SU-DHL-6 (cell line): ENCODE measurements at regions not wholly inside any gene's neighbourhood (a gene's known extent, or its start where the extent isn't known, plus 50 kb on each side); places are given as distances from the start of the nearest gene placed in this dataset.

Experiments used
- H2AFZ ChIP-seq: fragments of 200-600 bp; sonication (generic); 2 replicates; pipeline ENCODE4 v1.6.1; 2014; ENCODE audit warnings: low read depth, mild to moderate bottlenecking, moderate library complexity, mixed read lengths, antibody characterized with exemption, low read length; ENCODE audit not compliant: severe bottlenecking
- H3F3A ChIP-seq: fragments of 200-600 bp; shearing (Covaris generic); 2 replicates; pipeline ENCODE4 v1.6.0; 2016; ENCODE audit warnings: antibody characterized with exemption, mild to moderate bottlenecking; ENCODE audit not compliant: insufficient read depth
- H3K27ac ChIP-seq: fragments of 200-600 bp; sonication (generic); 2 replicates; pipeline ENCODE4 v1.5.1; 2016; ENCODE audit warnings: low read depth, mild to moderate bottlenecking, low read length, moderate library complexity, mixed read lengths
- H3K27me3 ChIP-seq: fragments of 200-600 bp; sonication (generic), shearing (Covaris generic); 2 replicates; pipeline ENCODE4 v1.6.0; 2014; ENCODE audit warnings: mild to moderate bottlenecking, low read length
- H3K36me3 ChIP-seq: fragments of 200-600 bp; sonication (generic); 2 replicates; pipeline ENCODE4 v1.6.1; 2014; ENCODE audit warnings: mild to moderate bottlenecking, low read length, mixed read lengths
- H3K4me2 ChIP-seq: fragments of 300-600, 200-600 bp; shearing (Covaris generic), sonication (generic); 2 replicates; pipeline ENCODE4 v1.6.0; 2014; ENCODE audit warnings: low read length, low read depth, mild to moderate bottlenecking; ENCODE audit not compliant: poor library complexity, severe bottlenecking
- H3K4me3 ChIP-seq: fragments of 200-600 bp; sonication (generic); 2 replicates; pipeline ENCODE4 v1.5.1; 2014; ENCODE audit warnings: antibody characterized with exemption, low read length, mild to moderate bottlenecking, mixed read lengths; ENCODE audit not compliant: insufficient read depth, poor library complexity, severe bottlenecking
- H3K79me2 ChIP-seq: fragments of 200-600 bp; sonication (generic); 2 replicates; pipeline ENCODE4 v1.6.1; 2014; ENCODE audit warnings: mild to moderate bottlenecking, low read length, moderate library complexity; ENCODE audit not compliant: insufficient read depth
- H3K9ac ChIP-seq: fragments of 200-600 bp; sonication (generic); 2 replicates; pipeline ENCODE4 v1.7.0; 2014; ENCODE audit warnings: mild to moderate bottlenecking, low read length
- H3K9me2 ChIP-seq: fragments of 200-600 bp; sonication (generic); replicated peaks from 2 replicates; pipeline ENCODE4 v1.6.1; 2014; ENCODE audit warnings: low read length; ENCODE audit not compliant: insufficient read depth
- H3K9me3 ChIP-seq: fragments of 200-600 bp; sonication (generic); 2 replicates; pipeline ENCODE4 v1.6.1; 2014; ENCODE audit warnings: low read length, mixed read lengths; ENCODE audit not compliant: insufficient read depth
- H4K20me1 ChIP-seq: fragments of 200-600 bp; sonication (generic); 2 replicates; pipeline ENCODE4 v1.6.1; 2014; ENCODE audit warnings: low read depth, mild to moderate bottlenecking, antibody characterized with exemption, low read length, moderate library complexity, mixed read lengths
- CTCF ChIP-seq: fragments of 200-600 bp; sonication (generic); IDR thresholded peaks from one replicate; pipeline ENCODE4 v1.5.1; 2017; ENCODE audit warnings: antibody characterized with exemption, mild to moderate bottlenecking, low read length, moderate library complexity; ENCODE audit not compliant: insufficient read depth, poor library complexity, severe bottlenecking
- EZH2phosphoT487 ChIP-seq: fragments of 200-600 bp; sonication (generic), shearing (Covaris generic); conservative IDR thresholded peaks from 2 replicates; pipeline ENCODE4 v1.6.1; 2018; ENCODE audit warnings: mild to moderate bottlenecking, antibody characterized with exemption, low read length, moderate library complexity, mixed read lengths

GRCh38 chr6:45816674-45817297 lies 198.9 kb downstream of the CLIC5 start:
- no peaks in the 10 kb centered on the region for H4K20me1 ChIP-seq
- H3K36me3 ChIP-seq: no peaks in the 10 kb centered on the region
- no peak overlapping the region for H3K27ac ChIP-seq
- H3K4me3 ChIP-seq: no peak overlapping the region
- no peak overlapping the region for H3K4me2 ChIP-seq
- H2AFZ ChIP-seq: no peak overlapping the region
- H3K9ac ChIP-seq: no peak overlapping the region
- no peaks in the 10 kb centered on the region for H3K79me2 ChIP-seq
- no peaks in the 10 kb centered on the region for H3K9me3 ChIP-seq
- H3K27me3 ChIP-seq: no peaks in the 10 kb centered on the region
- H3K9me2 ChIP-seq: no peaks in the 10 kb centered on the region
- no peak for TF ChIP-seq CTCF
- no peak for TF ChIP-seq EZH2phosphoT487
- H3F3A ChIP-seq: no peaks in the 10 kb centered on the region

GRCh38 chr6:45815466-45816125 lies 200.1 kb downstream of the CLIC5 start:
- no peaks in the 10 kb centered on the region for H3K27me3 ChIP-seq
- H4K20me1 ChIP-seq: no peaks in the 10 kb centered on the region
- no peaks in the 10 kb centered on the region for H3F3A ChIP-seq
- no peak overlapping the region for H3K9ac ChIP-seq
- H3K36me3 ChIP-seq: no peaks in the 10 kb centered on the region
- H3K9me3 ChIP-seq: no peaks in the 10 kb centered on the region
- H3K4me2 ChIP-seq: no peak overlapping the region
- no peaks in the 10 kb centered on the region for H3K9me2 ChIP-seq
- no peak overlapping the region for H3K27ac ChIP-seq
- H3K4me3 ChIP-seq: no peak overlapping the region
- no peak overlapping the region for H2AFZ ChIP-seq
- TF ChIP-seq CTCF (no peak), EZH2phosphoT487 (no peak)
- no peaks in the 10 kb centered on the region for H3K79me2 ChIP-seq

- Histone ChIP-seq H2AFZ (no peak overlapping the region), H3K9me3 (no peaks in the 10 kb centered on the region), H3K27me3 (no peaks in the 10 kb centered on the region), H3F3A (no peaks in the 10 kb centered on the region), H3K9me2 (no peaks in the 10 kb centered on the region), H3K4me3 (no peak overlapping the region), H3K79me2 (no peaks in the 10 kb centered on the region), H3K36me3 (no peaks in the 10 kb centered on the region), H3K9ac (no peak overlapping the region), H3K27ac (no peak overlapping the region), H4K20me1 (no peaks in the 10 kb centered on the region), H3K4me2 (no peak overlapping the region)
- TF ChIP-seq CTCF: no peak
- no peak for TF ChIP-seq EZH2phosphoT487
Measured at GRCh38 chr6:45814772-45815171, 200.9 kb downstream of the CLIC5 start.
